ENCODE measurements at regions not wholly inside any gene's neighbourhood (a gene's known extent, or its start where the extent isn't known, plus 50 kb on each side); places are given as distances from the start of the nearest gene placed in this dataset.

- no peak for TF ChIP-seq POLR2A (IDR thresholded peaks at IDR 0.05; ENCODE audit: low read depth, low read length)
- TF ChIP-seq SPI1 (IDR thresholded peaks at IDR 0.05; ENCODE audit: low read depth, low read length): no peak
Measured at GRCh38 chr3:74265069-74265468, 349.4 kb downstream of the CNTN3 start.

All from GM12891 (cell line).